ENCODE measurements at regions not wholly inside any gene's neighbourhood (a gene's known extent, or its start where the extent isn't known, plus 50 kb on each side); places are given as distances from the start of the nearest gene placed in this dataset.

GRCh38 chr5:105413406-105413990, 1850.9 kb upstream of the NUDT12 start:
- H3K36me3 Mint-ChIP-seq = no peaks in the 10 kb centered on the region
- H3K4me1 Mint-ChIP-seq = no peaks in the 10 kb centered on the region

GRCh38 chr5:105409695-105410094, 1847.1 kb upstream of the NUDT12 start:
- no peak overlapping the region for H3K27ac Mint-ChIP-seq
- no peaks in the 10 kb centered on the region for H3K4me1 Mint-ChIP-seq
- no peaks in the 10 kb centered on the region for H3K27me3 Mint-ChIP-seq
- no peak overlapping the region for H3K4me3 Mint-ChIP-seq
- peaks cover 5% of the 10 kb centered on the region for H3K9me3 Mint-ChIP-seq
- no peaks in the 10 kb centered on the region for H3K36me3 Mint-ChIP-seq

More at GRCh38 chr5:105413406-105413990, 1850.9 kb upstream of the NUDT12 start:
- Mint-ChIP-seq H3K27me3 (no peaks in the 10 kb centered on the region), H3K9me3 (peaks cover 5% of the 10 kb centered on the region), H3K27ac (no peak overlapping the region), H3K4me3 (no peak overlapping the region)

DNA sequence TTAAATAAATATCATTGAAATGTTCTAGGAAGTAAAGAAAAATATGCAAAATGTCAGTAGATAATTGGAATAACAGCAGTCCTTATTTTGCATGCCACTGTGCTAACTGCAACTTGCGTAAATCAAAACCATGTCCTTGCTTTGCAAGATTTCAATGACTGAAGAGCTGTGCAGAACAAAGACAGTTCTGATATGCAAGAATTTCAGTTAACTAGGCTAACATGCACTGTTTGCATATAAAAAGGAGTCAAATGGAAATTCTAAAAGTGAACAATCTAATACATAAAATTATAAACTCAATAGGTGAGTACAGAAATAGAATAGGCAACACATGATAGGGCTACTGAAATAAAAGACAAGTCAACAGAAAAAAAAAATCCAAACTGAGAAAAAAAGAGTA, 1844.6 kb upstream of the NUDT12 start:
- Mint-ChIP-seq H3K4me1 (no peaks in the 10 kb centered on the region), H3K27me3 (no peaks in the 10 kb centered on the region), H3K9me3 (peaks cover 5% of the 10 kb centered on the region), H3K4me3 (no peak overlapping the region), H3K36me3 (no peaks in the 10 kb centered on the region), H3K27ac (no peak overlapping the region)

GRCh38 chr5:105397749-105398148, 1835.2 kb upstream of the NUDT12 start:
- H3K27ac Mint-ChIP-seq = no peak overlapping the region
- no peaks in the 10 kb centered on the region for H3K27me3 Mint-ChIP-seq
- no peaks in the 10 kb centered on the region for H3K36me3 Mint-ChIP-seq
- no peaks in the 10 kb centered on the region for H3K4me1 Mint-ChIP-seq
- peaks cover 6% of the 10 kb centered on the region for H3K9me3 Mint-ChIP-seq
- no peak overlapping the region for H3K4me3 Mint-ChIP-seq

DNA sequence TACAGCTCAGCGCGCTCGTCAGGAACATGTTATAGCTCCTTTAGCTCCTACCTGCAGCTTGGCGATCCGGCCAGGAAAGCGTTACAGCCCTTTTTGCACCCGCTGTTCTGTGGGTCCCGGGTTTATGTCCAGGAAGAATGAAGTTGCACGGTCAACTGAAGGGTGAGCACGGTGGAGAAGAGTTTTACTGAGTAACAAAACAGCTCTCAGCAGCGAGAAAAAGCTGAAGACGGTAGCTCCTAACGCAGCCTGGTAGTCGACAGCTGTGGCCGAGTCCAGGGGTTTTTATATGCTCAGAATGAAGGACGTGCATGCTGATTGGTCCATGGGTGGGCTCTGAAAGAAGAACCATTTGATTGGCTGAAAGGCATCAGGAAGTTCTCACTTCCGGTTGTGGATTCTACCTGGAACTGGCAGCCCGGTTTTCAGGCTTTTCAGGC, 1830.1 kb upstream of the NUDT12 start:
- H3K4me3 Mint-ChIP-seq = no peak overlapping the region
- H3K9me3 Mint-ChIP-seq = no peaks in the 10 kb centered on the region
- no peaks in the 10 kb centered on the region for H3K4me1 Mint-ChIP-seq
- no peak overlapping the region for H3K27ac Mint-ChIP-seq
- H3K36me3 Mint-ChIP-seq = no peaks in the 10 kb centered on the region
- H3K27me3 Mint-ChIP-seq = no peaks in the 10 kb centered on the region

- Mint-ChIP-seq H3K4me3 (no peak overlapping the region), H3K36me3 (no peaks in the 10 kb centered on the region), H3K4me1 (no peaks in the 10 kb centered on the region), H3K9me3 (no peaks in the 10 kb centered on the region), H3K27ac (no peak overlapping the region), H3K27me3 (no peaks in the 10 kb centered on the region)
Measured at GRCh38 chr5:105392122-105392709, 1829.6 kb upstream of the NUDT12 start.

GRCh38 chr5:105380126-105380525, 1817.5 kb upstream of the NUDT12 start:
- peaks cover 4% of the 10 kb centered on the region for H3K9me3 Mint-ChIP-seq
- H3K4me3 Mint-ChIP-seq = no peak overlapping the region
- H3K36me3 Mint-ChIP-seq = no peaks in the 10 kb centered on the region
- no peaks in the 10 kb centered on the region for H3K27me3 Mint-ChIP-seq
- no peak overlapping the region for H3K27ac Mint-ChIP-seq
- H3K4me1 Mint-ChIP-seq = no peaks in the 10 kb centered on the region

DNA sequence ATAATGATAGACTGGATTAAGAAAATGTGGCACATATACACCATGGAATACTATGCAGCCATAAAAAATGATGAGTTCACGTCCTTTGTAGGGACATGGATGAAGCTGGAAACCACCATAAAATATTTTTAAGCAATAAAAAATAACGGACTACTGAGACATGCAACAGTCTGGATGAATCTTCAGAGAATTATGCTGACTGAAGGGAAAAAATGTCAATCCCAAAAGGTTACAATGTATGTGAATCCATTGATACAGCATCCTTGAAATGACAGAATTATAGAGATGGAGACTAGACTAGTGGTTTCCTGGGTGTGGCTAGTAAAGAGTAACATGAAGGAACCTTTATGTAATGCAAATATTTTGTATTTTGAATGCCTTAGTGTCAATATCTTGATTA, 1808.6 kb upstream of the NUDT12 start:
- no peaks in the 10 kb centered on the region for H3K4me1 Mint-ChIP-seq
- no peak overlapping the region for H3K27ac Mint-ChIP-seq
- no peaks in the 10 kb centered on the region for H3K36me3 Mint-ChIP-seq
- no peak overlapping the region for H3K4me3 Mint-ChIP-seq
- peaks cover 4% of the 10 kb centered on the region for H3K9me3 Mint-ChIP-seq
- no peaks in the 10 kb centered on the region for H3K27me3 Mint-ChIP-seq

DNA sequence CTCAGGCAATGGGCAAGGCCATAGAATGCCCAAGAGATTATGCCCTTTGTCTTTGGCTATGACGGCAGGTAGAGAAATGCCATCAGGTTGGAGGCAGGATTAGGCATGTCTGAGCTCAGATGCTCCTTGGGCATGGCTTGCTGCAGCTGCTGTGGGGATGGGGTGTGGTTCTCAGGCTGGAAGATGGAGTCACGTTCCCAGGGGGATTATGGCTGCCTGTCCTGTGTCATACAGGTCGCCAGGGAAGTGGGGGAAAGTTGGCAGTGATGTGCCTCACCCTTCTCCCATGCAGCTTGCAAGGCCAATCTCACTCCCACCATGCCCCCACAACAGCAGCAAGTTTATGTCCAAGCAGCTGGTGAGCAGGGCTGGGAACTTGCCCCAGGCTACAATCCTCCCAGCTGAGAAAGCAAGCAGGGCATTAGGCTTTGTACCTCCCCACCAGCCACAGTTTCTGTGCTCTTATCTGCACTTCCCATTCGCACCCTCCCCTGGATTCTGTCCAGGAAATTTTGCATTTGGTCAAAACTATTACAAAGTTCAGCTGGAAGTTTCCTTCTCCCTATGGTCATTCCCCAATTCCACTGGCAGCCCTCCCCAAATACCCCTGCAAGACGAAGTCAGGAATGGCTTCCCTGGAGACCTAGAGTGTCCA, 1788.0 kb upstream of the NUDT12 start:
- no peak overlapping the region for H3K27ac Mint-ChIP-seq
- no peaks in the 10 kb centered on the region for H3K9me3 Mint-ChIP-seq
- no peak overlapping the region for H3K4me3 Mint-ChIP-seq
- no peaks in the 10 kb centered on the region for H3K36me3 Mint-ChIP-seq
- H3K27me3 Mint-ChIP-seq = no peaks in the 10 kb centered on the region
- no peaks in the 10 kb centered on the region for H3K4me1 Mint-ChIP-seq

- Mint-ChIP-seq H3K9me3 (peaks cover 9% of the 10 kb centered on the region), H3K36me3 (no peaks in the 10 kb centered on the region), H3K27me3 (no peaks in the 10 kb centered on the region), H3K4me3 (no peak overlapping the region), H3K27ac (no peak overlapping the region), H3K4me1 (no peaks in the 10 kb centered on the region)
Measured at GRCh38 chr5:105331558-105331957, 1769.0 kb upstream of the NUDT12 start.

DNA sequence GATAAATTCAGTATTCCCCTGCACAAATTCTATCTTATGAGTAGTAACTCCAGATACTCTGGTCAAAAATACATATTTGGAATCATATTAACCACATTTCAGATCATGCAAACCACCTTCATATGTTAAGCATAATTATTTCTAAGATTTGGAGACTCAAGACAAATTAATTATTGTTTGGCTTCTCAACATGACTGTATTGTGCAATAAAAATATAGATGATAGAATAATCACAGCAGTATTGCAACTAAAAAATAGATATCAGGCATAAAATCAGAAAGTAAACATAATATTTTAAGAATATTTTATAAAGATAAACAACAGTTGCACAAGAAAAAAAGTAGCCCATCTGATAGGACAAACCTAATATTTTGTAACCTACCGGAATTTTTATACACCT, 1767.6 kb upstream of the NUDT12 start:
- no peaks in the 10 kb centered on the region for H3K4me1 Mint-ChIP-seq
- no peak overlapping the region for H3K4me3 Mint-ChIP-seq
- no peaks in the 10 kb centered on the region for H3K36me3 Mint-ChIP-seq
- no peak overlapping the region for H3K27ac Mint-ChIP-seq
- peaks cover 4% of the 10 kb centered on the region for H3K9me3 Mint-ChIP-seq
- no peaks in the 10 kb centered on the region for H3K27me3 Mint-ChIP-seq

DNA sequence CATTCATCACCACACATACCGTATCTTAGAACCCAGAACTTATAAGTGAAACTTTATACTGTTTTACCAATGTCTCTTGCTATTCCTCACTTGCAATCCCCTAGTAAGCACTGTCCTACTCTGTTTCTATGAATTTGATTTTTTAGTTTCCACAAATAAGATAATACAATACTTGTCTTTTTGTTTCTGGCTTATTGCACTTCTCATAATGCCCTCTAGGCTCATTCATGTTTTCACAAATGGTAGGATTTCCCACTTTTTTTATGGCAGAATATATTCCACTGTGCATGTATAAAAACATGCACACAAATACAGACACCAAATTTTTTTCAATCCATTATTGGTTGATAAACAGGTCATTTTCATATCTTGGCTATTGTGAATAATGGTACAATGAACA, 1742.3 kb upstream of the NUDT12 start:
- H3K27ac Mint-ChIP-seq = no peak overlapping the region
- no peaks in the 10 kb centered on the region for H3K36me3 Mint-ChIP-seq
- H3K4me1 Mint-ChIP-seq = no peaks in the 10 kb centered on the region
- H3K4me3 Mint-ChIP-seq = no peak overlapping the region
- no peaks in the 10 kb centered on the region for H3K27me3 Mint-ChIP-seq
- no peaks in the 10 kb centered on the region for H3K9me3 Mint-ChIP-seq

GRCh38 chr5:105288946-105289345, 1726.4 kb upstream of the NUDT12 start:
- H3K27ac Mint-ChIP-seq = no peak overlapping the region
- H3K36me3 Mint-ChIP-seq = no peaks in the 10 kb centered on the region
- H3K9me3 Mint-ChIP-seq = no peaks in the 10 kb centered on the region
- H3K4me3 Mint-ChIP-seq = no peak overlapping the region
- H3K27me3 Mint-ChIP-seq = no peaks in the 10 kb centered on the region
- H3K4me1 Mint-ChIP-seq = no peaks in the 10 kb centered on the region

DNA sequence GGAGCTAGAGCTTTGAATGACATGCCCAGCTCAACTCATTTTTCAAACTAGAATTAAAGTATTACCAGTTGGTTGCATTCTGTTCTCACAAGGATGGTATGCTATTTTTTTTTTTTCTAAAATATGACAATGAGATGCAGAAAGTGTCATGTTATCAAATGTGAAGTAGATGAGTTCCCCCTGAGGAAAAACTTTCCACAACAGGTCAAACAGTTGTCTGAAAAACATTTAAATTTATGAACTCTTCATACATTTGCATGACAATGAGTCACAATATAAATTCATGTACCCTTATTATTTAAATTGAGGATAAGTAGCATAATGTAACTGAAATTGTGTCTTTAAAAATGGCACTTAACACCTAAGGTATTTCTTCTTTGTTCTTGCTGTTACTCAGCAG, 1720.5 kb upstream of the NUDT12 start:
- H3K4me3 Mint-ChIP-seq = no peak overlapping the region
- no peaks in the 10 kb centered on the region for H3K36me3 Mint-ChIP-seq
- no peaks in the 10 kb centered on the region for H3K4me1 Mint-ChIP-seq
- H3K27me3 Mint-ChIP-seq = no peaks in the 10 kb centered on the region
- no peak overlapping the region for H3K27ac Mint-ChIP-seq
- peaks cover 4% of the 10 kb centered on the region for H3K9me3 Mint-ChIP-seq

DNA sequence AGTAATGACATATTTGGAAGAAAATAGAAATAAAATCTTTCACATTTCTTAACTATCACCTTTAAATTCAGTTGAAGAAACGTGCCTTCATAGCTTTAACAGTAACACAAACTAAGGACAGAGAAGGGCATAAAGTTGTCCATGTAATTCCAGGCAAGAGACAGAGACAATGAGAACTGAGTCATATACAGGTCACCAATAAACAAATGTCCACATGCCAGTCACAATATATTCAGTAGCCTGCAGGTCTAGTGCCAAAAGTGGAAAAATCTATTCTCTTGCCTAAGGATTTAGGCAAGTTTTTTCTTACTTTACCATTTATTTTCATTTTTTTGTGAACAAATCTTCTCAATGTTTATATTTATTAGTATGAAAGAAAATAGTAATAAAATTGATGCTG, 1711.5 kb upstream of the NUDT12 start:
- H3K4me3 Mint-ChIP-seq = no peak overlapping the region
- H3K36me3 Mint-ChIP-seq = no peaks in the 10 kb centered on the region
- no peaks in the 10 kb centered on the region for H3K4me1 Mint-ChIP-seq
- H3K27me3 Mint-ChIP-seq = no peaks in the 10 kb centered on the region
- no peak overlapping the region for H3K27ac Mint-ChIP-seq
- H3K9me3 Mint-ChIP-seq = peaks cover 5% of the 10 kb centered on the region

- no peak overlapping the region for H3K27ac Mint-ChIP-seq
- H3K9me3 Mint-ChIP-seq = peaks cover under 1% of the 10 kb centered on the region
- no peaks in the 10 kb centered on the region for H3K27me3 Mint-ChIP-seq
- no peaks in the 10 kb centered on the region for H3K36me3 Mint-ChIP-seq
- no peak overlapping the region for H3K4me3 Mint-ChIP-seq
- no peaks in the 10 kb centered on the region for H3K4me1 Mint-ChIP-seq
Measured at GRCh38 chr5:105263515-105263914, 1700.9 kb upstream of the NUDT12 start.

Measured in activated naive CD4-positive, alpha-beta T cell treated with anti-CD3 and anti-CD28 coated beads, Interleukin-2, amount 50 U/mL, for 24 hours (primary cell).